Activated CD8-positive, alpha-beta memory T cell treated with anti-CD3 and anti-CD28 coated beads for 36 hours (primary cell): ENCODE measurements at regions not wholly inside any gene's neighbourhood (a gene's known extent, or its start where the extent isn't known, plus 50 kb on each side); places are given as distances from the start of the nearest gene placed in this dataset.

Source experiments
- CTCF ChIA-PET: fragments of 350-600 bp; sonication (Branson Sonifier 250); formaldehyde crosslinking; loops from one replicate; lab custom pipeline; 2021; ENCODE audit warnings: antibody characterized with exemption; lab: Charles Lee
- POLR2A ChIA-PET: fragments of 350-600 bp; sonication (Branson Sonifier 250); formaldehyde crosslinking; loops from one replicate; lab custom pipeline; 2021; ENCODE audit warnings: antibody characterized with exemption; lab: Charles Lee

DNA sequence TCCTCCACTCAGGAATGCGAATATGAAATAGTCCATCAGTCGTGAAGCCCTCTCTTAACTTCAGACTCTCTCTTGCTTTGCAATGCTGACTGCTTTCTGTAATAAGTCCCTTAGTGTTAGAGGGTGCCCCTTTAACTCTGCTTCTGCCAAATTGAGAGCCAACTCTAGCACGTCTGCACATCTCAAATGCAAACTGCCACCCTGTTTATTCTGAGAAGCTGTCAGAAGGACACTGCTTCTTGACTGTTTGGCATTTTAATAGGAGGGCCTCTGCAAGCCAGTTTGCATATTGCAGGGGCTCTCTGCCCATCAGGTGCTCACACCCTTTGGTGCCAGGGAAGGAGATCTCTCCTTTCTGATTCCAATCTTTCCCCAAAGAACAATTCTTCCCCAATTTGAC is 589.8 kb upstream of the CDH4 start:
- CTCF ChIA-PET: no interaction called here
- POLR2A ChIA-PET: no interaction called here

DNA sequence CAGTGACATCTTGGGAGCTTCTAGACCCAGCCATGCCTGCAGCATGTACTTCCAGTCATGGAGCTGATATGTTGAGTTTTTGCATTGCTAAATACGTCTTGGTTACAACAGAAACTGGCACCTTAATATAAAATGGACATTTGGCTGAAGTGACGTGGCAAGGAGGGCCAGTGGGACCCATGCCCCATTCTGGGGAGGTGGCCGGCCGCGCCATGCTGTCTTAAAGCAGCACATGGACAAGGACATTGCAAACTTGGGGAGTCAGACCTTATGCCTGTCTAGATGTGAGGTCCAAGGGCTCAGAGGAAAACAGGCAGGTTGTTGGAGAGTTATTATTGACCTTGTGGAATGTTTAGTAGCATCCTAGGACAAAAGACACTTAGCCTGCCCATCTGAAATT is 588.0 kb upstream of the CDH4 start:
- ChIA-PET POLR2A (no interaction called here), CTCF (no interaction called here)

DNA sequence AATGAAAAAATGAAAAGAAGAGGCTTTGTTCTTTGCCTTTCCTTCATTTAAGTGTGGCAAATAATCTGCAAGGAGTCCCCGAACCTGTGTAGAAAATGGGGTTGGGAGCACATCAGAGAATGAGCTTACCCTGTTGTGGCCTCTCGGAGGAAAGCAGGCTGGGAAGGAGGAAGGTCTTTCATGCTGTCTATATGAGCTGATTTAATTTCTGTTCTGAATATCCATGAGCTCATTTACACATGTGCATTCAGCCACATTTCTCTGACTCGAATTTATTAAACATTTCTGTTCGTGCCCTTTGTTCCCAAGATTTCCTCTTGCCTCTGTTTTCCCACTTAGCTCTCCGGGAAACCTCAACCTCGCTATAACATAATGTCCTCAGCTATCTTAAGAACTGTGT is 584.4 kb upstream of the CDH4 start:
- ChIA-PET CTCF (no interaction called here), POLR2A (no interaction called here)

DNA sequence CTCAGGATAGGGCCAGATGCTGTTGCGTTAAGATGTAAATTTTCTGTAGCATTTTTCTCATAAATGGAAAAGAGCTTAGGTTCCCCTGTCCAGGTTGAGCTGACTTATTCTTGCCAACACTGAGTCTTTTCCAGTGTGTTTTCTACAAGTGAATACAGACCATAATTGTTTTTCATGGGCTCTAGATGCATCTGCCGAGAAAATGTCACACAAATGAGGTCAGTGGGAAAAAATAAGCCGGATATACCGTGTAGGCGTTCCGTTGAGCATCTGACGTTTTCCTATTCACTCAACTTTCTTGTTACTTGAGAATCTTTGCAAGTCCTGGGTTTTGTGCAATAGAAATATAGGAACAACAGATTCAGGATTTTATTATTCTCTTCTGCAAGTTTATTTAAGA is 582.9 kb upstream of the CDH4 start:
- ChIA-PET POLR2A (no interaction called here), CTCF (no interaction called here)

DNA sequence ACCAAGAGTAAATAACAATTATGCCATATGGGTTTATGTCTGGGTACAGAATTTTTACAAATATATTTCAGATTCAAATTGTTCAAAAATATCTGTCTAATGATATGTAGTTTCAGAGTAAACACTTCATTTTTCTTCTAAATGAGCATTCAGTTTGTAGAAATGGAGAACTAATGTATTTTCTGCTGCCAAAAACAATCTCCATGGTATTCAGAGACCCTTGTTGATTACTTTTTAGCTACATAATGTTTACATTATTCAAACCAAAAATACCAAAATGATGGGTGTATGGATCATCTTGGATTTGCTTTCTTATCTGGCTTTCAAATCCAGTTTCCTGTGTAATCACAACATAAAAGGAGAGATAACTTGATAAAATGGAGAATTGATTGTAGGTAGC is 576.0 kb upstream of the CDH4 start:
- ChIA-PET POLR2A (no interaction called here), CTCF (no interaction called here)

DNA sequence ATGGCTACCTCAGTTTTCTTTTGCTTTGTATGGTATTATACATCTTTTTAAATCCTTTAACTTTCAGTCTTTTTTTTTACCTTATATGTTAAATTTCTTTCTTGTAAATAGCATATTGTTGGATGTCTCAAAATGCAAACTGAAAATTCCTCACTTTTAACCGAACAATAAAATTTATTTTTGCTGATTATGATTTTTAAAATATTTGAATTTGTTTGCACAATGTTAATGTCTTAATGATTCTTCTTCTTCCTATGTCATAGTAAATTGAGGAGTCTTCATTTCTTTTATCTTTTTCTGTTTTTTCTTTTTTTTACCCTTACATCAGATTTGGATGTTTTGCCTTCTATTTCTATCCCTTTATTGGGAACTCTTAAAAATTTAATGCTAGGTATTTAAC is 574.2 kb upstream of the CDH4 start:
- POLR2A ChIA-PET: no interaction called here
- CTCF ChIA-PET: no interaction called here

DNA sequence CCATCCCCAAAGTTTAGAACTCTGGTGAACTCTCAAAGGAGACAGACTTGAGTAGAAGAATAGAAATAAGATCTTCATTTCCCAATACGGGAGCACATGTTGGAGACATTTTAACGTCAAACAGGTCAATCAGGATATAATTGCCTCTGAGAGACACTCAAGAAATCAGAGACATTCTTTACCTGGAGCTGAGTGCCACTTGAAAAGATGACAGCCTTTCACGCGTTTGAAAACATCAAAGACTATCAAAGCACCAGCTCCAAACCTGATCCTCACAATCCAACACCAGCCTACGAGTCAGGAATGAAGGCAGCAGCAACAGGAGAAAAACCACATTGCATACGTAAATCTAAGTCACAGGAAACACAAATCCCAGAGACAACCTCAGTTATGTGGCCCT is 571.5 kb upstream of the CDH4 start:
- ChIA-PET CTCF (no interaction called here), POLR2A (no interaction called here)

DNA sequence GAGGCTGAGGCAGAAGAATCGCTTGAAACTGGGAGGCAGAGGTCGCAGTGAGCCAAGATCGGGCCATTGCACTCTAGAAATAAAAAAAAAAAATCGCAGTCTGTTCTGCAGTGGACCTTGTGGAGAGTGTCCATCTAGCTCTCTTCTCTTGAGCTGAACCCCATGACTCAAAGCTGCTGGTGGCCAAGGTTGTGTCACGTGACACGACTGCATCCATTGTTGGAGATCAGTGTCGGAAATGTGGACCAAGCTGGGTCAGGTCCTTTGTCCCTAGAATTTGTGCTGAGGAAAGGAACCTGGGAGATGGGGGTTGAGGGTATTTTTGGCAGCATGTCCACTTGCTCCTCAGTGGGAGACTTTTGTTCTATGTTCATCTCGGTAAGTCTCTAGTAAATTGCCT is 564.8 kb upstream of the CDH4 start:
- CTCF ChIA-PET: no interaction called here
- POLR2A ChIA-PET: no interaction called here

DNA sequence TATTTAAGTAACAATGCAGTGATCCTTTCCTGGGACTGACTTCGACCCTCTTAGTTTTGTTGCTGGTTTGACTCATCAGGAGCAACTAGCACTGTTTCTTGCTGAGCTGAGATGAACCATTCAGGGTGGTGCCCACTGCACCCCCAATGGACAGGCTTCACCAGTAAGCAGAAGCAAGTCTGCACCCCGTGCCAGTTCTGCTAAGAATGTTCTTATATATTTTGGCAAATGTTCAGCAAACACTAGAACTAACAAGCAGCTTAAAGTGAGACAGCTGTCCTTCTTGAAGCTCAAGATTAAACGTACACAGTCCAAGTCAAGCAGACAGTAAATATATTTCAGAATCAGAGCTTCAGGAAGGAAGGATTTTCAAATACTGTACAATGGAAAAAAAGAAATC is 561.3 kb upstream of the CDH4 start:
- ChIA-PET POLR2A (no interaction called here), CTCF (no interaction called here)

DNA sequence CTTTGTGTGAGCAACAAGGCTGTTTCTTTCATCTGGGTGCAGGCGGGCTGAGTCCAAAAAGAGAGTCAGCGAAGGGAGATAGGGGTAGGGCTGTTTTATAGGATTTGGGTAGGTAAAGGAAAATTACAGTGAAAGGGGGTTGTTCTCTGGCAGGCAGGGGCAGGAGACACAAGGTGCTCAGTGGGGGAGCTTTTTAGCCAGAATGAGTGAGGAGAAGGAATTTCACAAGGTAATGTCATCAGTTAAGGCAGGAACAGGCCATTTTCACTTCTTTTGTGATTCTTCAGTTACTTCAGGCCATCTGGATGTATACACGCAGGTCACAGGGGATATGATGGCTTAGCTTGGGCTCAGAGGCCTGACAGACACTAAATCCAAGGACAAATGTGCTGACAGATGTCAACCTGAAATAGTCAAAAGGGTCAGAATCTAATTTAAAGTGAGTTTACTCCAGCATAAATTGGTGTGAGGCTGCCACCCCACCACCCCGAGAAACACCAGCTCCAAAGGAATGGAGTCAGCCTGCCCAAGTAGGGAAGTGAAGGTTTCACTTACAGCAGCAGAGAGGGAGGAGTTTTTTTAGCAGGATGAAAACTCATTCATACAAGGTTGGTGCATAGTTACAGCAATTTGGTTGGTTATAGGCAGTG is 560.0 kb upstream of the CDH4 start:
- ChIA-PET CTCF (no interaction called here), POLR2A (no interaction called here)

DNA sequence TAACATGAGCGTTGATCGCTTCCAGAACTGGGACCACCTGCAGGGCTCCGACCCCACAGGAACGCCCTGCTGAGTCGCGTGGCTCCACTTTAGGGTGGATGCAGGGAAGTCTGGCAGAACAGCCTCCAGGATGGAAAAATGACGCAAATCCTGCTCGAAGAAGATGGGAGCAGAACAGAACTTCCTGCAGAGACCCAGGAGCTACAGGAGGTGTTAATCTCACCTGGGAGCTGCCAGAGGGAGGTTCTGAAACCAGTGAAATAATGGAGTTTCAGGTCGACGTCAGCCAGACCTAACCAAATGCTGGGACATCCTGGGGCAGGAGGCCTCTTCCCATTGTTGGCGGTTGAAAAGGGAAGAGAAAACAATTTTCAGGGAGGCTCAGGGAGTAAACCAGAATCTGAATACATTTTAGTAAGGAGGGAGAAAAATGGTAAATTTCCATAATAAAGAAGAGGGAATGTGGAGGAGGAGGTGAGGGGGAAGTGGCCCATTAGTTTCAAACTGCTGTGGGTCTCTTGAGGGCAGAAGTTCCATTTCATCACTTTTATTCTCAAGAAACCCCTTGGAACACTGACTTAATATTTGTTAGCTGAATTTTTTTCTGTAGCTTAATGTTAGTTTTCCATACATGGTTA is 558.4 kb upstream of the CDH4 start:
- ChIA-PET CTCF (no interaction called here), POLR2A (no interaction called here)

DNA sequence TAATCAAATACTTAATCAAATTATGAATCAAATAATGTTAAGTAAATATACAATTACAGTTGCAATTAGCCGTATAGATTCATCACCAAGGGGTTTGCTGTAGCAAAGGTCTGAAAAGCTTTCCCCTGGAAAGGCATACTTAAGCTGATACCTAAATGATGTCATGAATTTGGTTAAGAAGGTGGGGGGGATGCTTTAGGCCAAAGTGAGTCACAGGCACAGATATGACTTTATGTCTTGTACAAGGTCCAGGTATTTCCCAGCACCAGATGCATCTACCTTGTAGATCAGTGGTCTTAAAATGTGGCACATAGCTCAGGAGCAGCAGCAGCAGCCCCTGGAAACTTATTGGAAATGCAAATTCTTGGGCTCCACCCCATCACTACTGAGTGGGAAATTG is 557.3 kb upstream of the CDH4 start:
- POLR2A ChIA-PET: no interaction called here
- CTCF ChIA-PET: no interaction called here

DNA sequence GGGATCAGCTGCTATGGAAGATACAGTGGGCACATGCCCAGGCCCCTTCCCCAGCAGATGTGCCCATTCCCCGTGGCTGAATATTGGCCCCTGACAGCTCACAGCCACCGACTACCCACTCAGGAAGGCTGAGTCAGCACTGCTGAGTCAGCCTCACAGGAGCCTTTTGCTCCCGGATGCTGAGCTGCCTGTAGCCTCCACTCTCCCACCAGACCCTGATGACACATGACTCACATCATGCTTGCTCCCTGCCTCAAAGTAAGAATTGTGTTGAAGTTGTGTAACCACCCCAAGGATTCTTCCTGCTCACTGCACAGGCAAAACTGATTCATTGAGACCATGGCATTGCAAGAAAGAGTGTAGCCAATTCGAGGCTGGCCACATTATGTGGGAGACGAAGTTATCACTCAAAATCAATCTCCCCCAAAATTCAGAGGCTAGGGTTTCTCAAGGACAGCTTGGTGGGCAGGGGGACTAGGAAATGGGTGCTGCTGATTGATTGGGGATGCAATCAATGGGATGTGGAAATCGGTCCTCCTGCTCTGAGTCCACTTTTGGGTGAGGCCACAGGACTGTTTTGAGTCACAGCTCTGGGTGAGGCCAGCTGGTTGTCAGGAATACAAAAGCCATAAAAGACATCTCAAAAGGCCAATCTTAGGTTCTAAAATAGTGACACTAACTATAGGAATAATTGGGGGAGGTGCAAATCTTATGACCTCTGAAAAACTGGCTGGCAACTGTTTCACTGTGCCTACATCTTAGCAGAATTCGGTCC is 556.6 kb upstream of the CDH4 start:
- ChIA-PET CTCF (no interaction called here), POLR2A (no interaction called here)

DNA sequence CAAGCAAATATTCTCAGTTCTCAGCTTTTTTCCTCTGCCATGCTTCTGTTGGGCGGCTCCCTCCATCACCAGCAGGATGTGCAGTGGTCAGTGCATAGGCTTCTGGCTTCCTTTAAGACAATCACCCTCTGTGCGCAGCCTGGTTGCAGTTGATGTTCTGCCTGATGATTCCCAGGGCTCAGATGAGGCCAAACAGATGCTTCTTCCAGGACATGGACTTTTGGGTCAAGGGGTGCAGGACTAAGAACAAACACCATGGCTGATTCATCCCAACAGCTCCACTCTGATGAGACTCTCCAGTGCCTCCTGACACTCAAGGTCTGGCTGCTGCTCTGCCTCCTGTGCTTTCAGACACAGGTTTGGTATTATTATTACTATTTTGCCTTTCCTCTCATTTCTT is 554.8 kb upstream of the CDH4 start:
- ChIA-PET CTCF (no interaction called here), POLR2A (no interaction called here)

DNA sequence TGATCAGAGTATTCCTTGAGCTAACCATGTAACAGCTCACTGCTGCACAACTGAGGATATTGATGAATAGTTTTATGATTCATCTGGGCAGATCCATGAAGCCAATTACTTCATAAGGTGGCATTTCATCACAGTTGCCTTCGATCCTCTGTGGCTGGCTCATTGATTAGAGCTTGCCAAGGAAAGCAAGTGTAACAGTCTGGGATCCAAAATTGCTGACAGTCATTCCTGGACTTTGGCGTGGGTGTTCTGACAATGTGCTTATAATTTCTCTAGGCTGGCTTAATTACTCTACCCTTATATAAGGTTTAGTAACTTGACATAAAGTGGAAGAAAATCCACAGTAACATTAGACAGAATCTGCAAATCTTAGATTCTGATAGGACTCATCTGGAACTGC is 551.3 kb upstream of the CDH4 start:
- ChIA-PET CTCF (interaction anchor here (0.6 kb wide), 1 partner anchor 11 kb away, joined by 3 read pairs; no protein-coding TSS in a partner anchor), POLR2A (no interaction called here)

DNA sequence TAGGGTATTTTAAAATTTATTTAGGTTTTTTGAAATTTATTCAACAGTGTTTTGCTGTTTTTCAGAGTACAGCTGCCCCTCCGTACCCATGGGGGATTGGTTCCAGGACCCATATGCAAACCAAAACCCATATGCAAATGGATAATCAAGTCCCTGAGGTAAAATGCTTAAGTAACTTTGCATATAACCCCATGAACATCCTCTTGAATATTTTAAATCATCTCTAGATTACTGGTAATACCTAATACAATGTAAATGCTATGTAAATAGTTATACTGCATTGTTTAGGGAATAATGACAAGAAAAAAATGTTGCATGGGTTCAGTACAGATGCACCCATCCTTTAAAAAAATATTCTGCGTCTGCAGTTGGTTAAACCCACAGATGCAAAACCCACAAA is 547.9 kb upstream of the CDH4 start:
- CTCF ChIA-PET: no interaction called here
- POLR2A ChIA-PET: no interaction called here

DNA sequence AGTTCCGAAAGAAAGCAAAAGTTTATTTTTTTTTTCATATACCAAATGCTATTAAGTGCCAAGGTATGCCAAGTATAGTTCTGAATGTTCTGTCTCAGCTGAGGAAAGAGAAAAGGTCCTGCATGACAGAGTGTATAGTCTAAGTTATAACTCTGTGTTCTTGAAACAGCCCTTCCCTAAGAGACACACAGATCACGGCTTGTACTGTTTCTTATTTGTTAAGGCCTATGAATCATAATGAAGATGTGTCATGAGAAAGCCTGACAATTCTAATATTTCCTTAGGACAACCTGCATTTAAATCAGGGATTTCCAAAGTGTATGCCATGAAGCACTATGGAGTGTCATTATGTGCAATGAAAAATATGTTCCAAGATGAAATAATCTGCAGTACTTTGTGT is 538.7 kb upstream of the CDH4 start:
- CTCF ChIA-PET: no interaction called here

DNA sequence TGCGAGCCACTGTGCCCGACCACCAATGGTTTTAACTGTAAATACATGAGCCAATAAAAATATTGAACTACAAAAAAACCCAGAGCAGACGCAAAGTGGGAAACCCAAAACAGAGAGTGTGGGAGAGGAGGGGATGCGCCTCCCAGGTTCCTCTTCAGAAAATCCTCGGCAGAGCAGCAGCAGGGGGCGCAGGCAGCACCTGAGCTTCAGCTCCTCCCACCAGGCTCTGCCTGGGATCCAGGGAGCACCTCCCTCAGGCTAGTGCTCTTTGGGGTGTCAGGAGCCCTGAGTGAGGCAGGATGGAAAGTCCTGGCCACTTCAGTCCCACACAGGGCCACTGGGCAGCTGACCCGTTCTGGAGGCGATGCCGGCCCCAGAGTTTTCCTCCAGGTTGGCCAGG is 536.9 kb upstream of the CDH4 start:
- ChIA-PET POLR2A (no interaction called here), CTCF (no interaction called here)

More for the DNA sequence above, 538.7 kb upstream of the CDH4 start:
- POLR2A ChIA-PET: no interaction called here

DNA sequence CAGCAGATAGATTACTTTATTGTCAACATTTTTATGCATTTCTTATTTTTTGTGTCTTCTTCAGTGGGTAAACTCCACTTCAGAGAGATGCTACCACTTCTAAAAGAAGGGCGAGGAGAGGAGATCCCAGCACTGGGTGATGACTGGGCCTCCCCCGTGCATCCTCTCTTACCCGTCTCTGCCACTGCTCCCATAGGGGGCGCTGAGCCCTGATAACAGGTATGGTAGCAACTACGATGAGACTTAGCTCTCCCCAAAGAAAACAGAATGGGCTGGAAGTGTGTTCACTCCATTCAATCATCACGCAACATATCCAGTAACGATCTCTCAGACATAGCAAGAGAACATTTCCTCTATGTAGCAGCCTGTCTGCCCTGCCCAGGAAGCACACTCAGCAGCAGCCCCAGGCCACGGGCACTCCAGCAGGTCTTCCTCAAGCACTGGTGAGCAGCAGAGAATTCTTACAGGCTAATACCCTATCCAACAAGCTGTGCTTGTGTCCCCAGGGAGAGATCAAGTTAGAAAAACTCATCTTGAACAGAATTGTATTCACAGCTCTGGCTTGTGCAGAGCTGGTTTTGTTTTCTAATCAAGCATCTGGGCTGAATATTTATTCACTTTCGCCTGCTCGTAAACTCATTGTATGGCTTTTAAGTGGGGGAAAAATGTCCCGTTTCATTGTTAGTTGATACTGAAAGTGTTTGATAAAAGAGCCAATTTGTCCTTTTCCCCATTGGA is 533.1 kb upstream of the CDH4 start:
- CTCF ChIA-PET: no interaction called here
- POLR2A ChIA-PET: no interaction called here

DNA sequence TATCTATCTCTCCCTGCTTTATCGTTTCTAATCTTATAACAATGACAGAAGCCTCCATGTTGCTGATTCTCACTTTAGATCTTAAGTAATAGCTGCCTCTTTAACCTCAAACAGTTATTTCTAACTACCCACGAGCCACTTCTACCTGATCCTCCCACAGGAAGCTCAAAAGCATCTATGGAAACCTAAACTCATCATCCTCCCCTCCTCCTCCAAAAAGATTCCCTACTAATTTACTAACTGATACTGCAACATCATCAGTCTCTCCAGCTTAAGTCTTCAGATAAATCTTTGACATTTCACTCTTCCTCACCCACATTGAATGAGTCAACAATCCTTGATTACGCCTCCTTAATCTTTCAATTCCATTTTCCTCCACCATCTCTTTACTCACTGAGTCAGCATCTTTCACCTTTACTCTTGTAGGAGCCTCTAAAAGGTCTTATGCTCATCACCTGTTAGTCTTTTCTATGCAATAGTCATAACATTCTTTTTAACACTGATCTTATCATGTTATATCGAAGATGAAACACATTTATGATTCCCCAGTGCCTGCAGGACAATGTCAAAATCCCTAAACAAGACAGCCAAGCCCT is 526.7 kb upstream of the CDH4 start:
- CTCF ChIA-PET: no interaction called here
- POLR2A ChIA-PET: no interaction called here
